GM18867 (cell line): ENCODE measurements at regions not wholly inside any gene's neighbourhood (a gene's known extent, or its start where the extent isn't known, plus 50 kb on each side); places are given as distances from the start of the nearest gene placed in this dataset.
A peak's percentile ranks its signal among the peaks of the same experiment; 100 is the strongest.
"Not testable (repeated sequence)": the region's sequence is repeated elsewhere in the genome, so short reads cannot be mapped to it uniquely, and the experiment has no call there.

ENCODE experiments used
- ATAC-seq: cut with Tn5 transposase; IDR thresholded peaks from one replicate; pipeline ENCODE4 v1.9.1; 2021; ENCODE audit warnings: mild to moderate bottlenecking, moderate library complexity; ENCODE audit not compliant: unreplicated experiment

GRCh38 chr3:72081471-72082185, 296.7 kb upstream of the PROK2 start:
- ATAC-seq = no peak

- no peak for ATAC-seq
Observed at GRCh38 chr3:72080800-72081199, 295.9 kb upstream of the PROK2 start.

- ATAC-seq = no peak
Observed at GRCh38 chr3:72080095-72080494, 295.1 kb upstream of the PROK2 start.

GRCh38 chr3:72079369-72079872, 294.5 kb upstream of the PROK2 start:
- ATAC-seq = no peak

GRCh38 chr3:72078676-72079368, 293.9 kb upstream of the PROK2 start:
- peak; percentile 29 for ATAC-seq

- peak; percentile 42 for ATAC-seq
Observed at GRCh38 chr3:72077473-72078259, 292.7 kb upstream of the PROK2 start.

GRCh38 chr3:72075848-72076247, 290.9 kb upstream of the PROK2 start:
- not testable (repeated sequence) for ATAC-seq

- no peak for ATAC-seq
Observed at GRCh38 chr3:72071624-72072023, 286.7 kb upstream of the PROK2 start.

- no peak for ATAC-seq
Observed at GRCh38 chr3:72070005-72070404, 285.1 kb upstream of the PROK2 start.

GRCh38 chr3:72069543-72069942, 284.6 kb upstream of the PROK2 start:
- ATAC-seq = no peak

- no peak for ATAC-seq
Observed at GRCh38 chr3:72068621-72069020, 283.7 kb upstream of the PROK2 start.

GRCh38 chr3:72067721-72068120, 282.8 kb upstream of the PROK2 start:
- no peak for ATAC-seq

GRCh38 chr3:72065872-72066641, 281.1 kb upstream of the PROK2 start:
- no peak for ATAC-seq

- no peak for ATAC-seq
Observed at GRCh38 chr3:72065236-72065635, 280.3 kb upstream of the PROK2 start.

GRCh38 chr3:72064727-72065126, 279.8 kb upstream of the PROK2 start:
- ATAC-seq = not testable (repeated sequence)

GRCh38 chr3:72062017-72062416, 277.1 kb upstream of the PROK2 start:
- no peak for ATAC-seq

- no peak for ATAC-seq
Observed at GRCh38 chr3:72060447-72061034, 275.6 kb upstream of the PROK2 start.

- no peak for ATAC-seq
Observed at GRCh38 chr3:72058493-72059081, 273.6 kb upstream of the PROK2 start.

- ATAC-seq = no peak
Observed at GRCh38 chr3:72055436-72055835, 270.5 kb upstream of the PROK2 start.

GRCh38 chr3:72054976-72055375, 270.0 kb upstream of the PROK2 start:
- ATAC-seq = no peak
